ENCODE measurements at regions not wholly inside any gene's neighbourhood (a gene's known extent, or its start where the extent isn't known, plus 50 kb on each side); places are given as distances from the start of the nearest gene placed in this dataset.

GRCh38 chr2:59654710-59655109 lies 898.7 kb downstream of the BCL11A start:
- no peaks in the 10 kb centered on the region for H3K9me3 Mint-ChIP-seq
- no peaks in the 10 kb centered on the region for H3K27me3 Mint-ChIP-seq (ENCODE audit: low read depth)
- no peaks in the 10 kb centered on the region for H3K36me3 Mint-ChIP-seq (ENCODE audit: low read depth)
- no peaks in the 10 kb centered on the region for H3K4me1 Mint-ChIP-seq (ENCODE audit: low read depth)
- no peak overlapping the region for H3K4me3 Mint-ChIP-seq
- H3K27ac Mint-ChIP-seq, result no peak overlapping the region

- Mint-ChIP-seq H3K4me3 (no peak overlapping the region), H3K27me3 (ENCODE audit: low read depth) (no peaks in the 10 kb centered on the region), H3K27ac (no peak overlapping the region), H3K36me3 (ENCODE audit: low read depth) (no peaks in the 10 kb centered on the region), H3K9me3 (no peaks in the 10 kb centered on the region), H3K4me1 (ENCODE audit: low read depth) (no peaks in the 10 kb centered on the region)
Observed at GRCh38 chr2:59653164-59653563, 900.3 kb downstream of the BCL11A start.

GRCh38 chr2:59630789-59631188 lies 922.7 kb downstream of the BCL11A start:
- Mint-ChIP-seq H3K36me3 (ENCODE audit: low read depth) (no peaks in the 10 kb centered on the region), H3K4me3 (no peak overlapping the region), H3K27ac (no peak overlapping the region), H3K4me1 (ENCODE audit: low read depth) (no peaks in the 10 kb centered on the region), H3K9me3 (no peaks in the 10 kb centered on the region), H3K27me3 (ENCODE audit: low read depth) (no peaks in the 10 kb centered on the region)

GRCh38 chr2:59627599-59627998 lies 925.9 kb downstream of the BCL11A start:
- no peaks in the 10 kb centered on the region for H3K27me3 Mint-ChIP-seq (ENCODE audit: low read depth)
- no peaks in the 10 kb centered on the region for H3K4me1 Mint-ChIP-seq (ENCODE audit: low read depth)
- no peaks in the 10 kb centered on the region for H3K9me3 Mint-ChIP-seq
- no peak overlapping the region for H3K4me3 Mint-ChIP-seq
- H3K36me3 Mint-ChIP-seq (ENCODE audit: low read depth), result no peaks in the 10 kb centered on the region
- H3K27ac Mint-ChIP-seq, result no peak overlapping the region

- H3K9me3 Mint-ChIP-seq, result no peaks in the 10 kb centered on the region
- H3K4me1 Mint-ChIP-seq (ENCODE audit: low read depth), result no peaks in the 10 kb centered on the region
- no peak overlapping the region for H3K27ac Mint-ChIP-seq
- no peak overlapping the region for H3K4me3 Mint-ChIP-seq
- H3K27me3 Mint-ChIP-seq (ENCODE audit: low read depth), result no peaks in the 10 kb centered on the region
- H3K36me3 Mint-ChIP-seq (ENCODE audit: low read depth), result no peaks in the 10 kb centered on the region
Observed at GRCh38 chr2:59622599-59623308, 930.7 kb downstream of the BCL11A start.

GRCh38 chr2:59604123-59604522 lies 949.3 kb downstream of the BCL11A start:
- no peaks in the 10 kb centered on the region for H3K4me1 Mint-ChIP-seq (ENCODE audit: low read depth)
- H3K27me3 Mint-ChIP-seq (ENCODE audit: low read depth), result no peaks in the 10 kb centered on the region
- H3K36me3 Mint-ChIP-seq (ENCODE audit: low read depth), result no peaks in the 10 kb centered on the region
- H3K9me3 Mint-ChIP-seq, result no peaks in the 10 kb centered on the region
- no peak overlapping the region for H3K4me3 Mint-ChIP-seq
- H3K27ac Mint-ChIP-seq, result no peak overlapping the region

- Mint-ChIP-seq H3K9me3 (no peaks in the 10 kb centered on the region), H3K27me3 (ENCODE audit: low read depth) (no peaks in the 10 kb centered on the region), H3K36me3 (ENCODE audit: low read depth) (no peaks in the 10 kb centered on the region), H3K4me3 (no peak overlapping the region), H3K4me1 (ENCODE audit: low read depth) (no peaks in the 10 kb centered on the region), H3K27ac (no peak overlapping the region)
Observed at GRCh38 chr2:59594671-59595222, 958.7 kb downstream of the BCL11A start.

GRCh38 chr2:59590798-59591197 lies 962.7 kb downstream of the BCL11A start:
- H3K27ac Mint-ChIP-seq, result no peak overlapping the region
- no peaks in the 10 kb centered on the region for H3K9me3 Mint-ChIP-seq
- H3K36me3 Mint-ChIP-seq (ENCODE audit: low read depth), result no peaks in the 10 kb centered on the region
- H3K4me3 Mint-ChIP-seq, result no peak overlapping the region
- no peaks in the 10 kb centered on the region for H3K27me3 Mint-ChIP-seq (ENCODE audit: low read depth)
- no peaks in the 10 kb centered on the region for H3K4me1 Mint-ChIP-seq (ENCODE audit: low read depth)

- Mint-ChIP-seq H3K9me3 (no peaks in the 10 kb centered on the region), H3K27ac (no peak overlapping the region), H3K4me3 (no peak overlapping the region), H3K36me3 (ENCODE audit: low read depth) (no peaks in the 10 kb centered on the region), H3K4me1 (ENCODE audit: low read depth) (no peaks in the 10 kb centered on the region), H3K27me3 (ENCODE audit: low read depth) (no peaks in the 10 kb centered on the region)
Observed at GRCh38 chr2:59589881-59590280, 963.6 kb downstream of the BCL11A start.

GRCh38 chr2:59588286-59588685 lies 965.2 kb downstream of the BCL11A start:
- no peaks in the 10 kb centered on the region for H3K4me1 Mint-ChIP-seq (ENCODE audit: low read depth)
- H3K9me3 Mint-ChIP-seq, result no peaks in the 10 kb centered on the region
- no peaks in the 10 kb centered on the region for H3K36me3 Mint-ChIP-seq (ENCODE audit: low read depth)
- no peak overlapping the region for H3K4me3 Mint-ChIP-seq
- no peaks in the 10 kb centered on the region for H3K27me3 Mint-ChIP-seq (ENCODE audit: low read depth)
- H3K27ac Mint-ChIP-seq, result no peak overlapping the region

- no peaks in the 10 kb centered on the region for H3K9me3 Mint-ChIP-seq
- H3K4me3 Mint-ChIP-seq, result no peak overlapping the region
- no peak overlapping the region for H3K27ac Mint-ChIP-seq
- H3K27me3 Mint-ChIP-seq (ENCODE audit: low read depth), result no peaks in the 10 kb centered on the region
- no peaks in the 10 kb centered on the region for H3K36me3 Mint-ChIP-seq (ENCODE audit: low read depth)
- H3K4me1 Mint-ChIP-seq (ENCODE audit: low read depth), result no peaks in the 10 kb centered on the region
Observed at GRCh38 chr2:59586176-59586575, 967.3 kb downstream of the BCL11A start.

- Mint-ChIP-seq H3K4me3 (no peak overlapping the region), H3K27me3 (ENCODE audit: low read depth) (no peaks in the 10 kb centered on the region), H3K9me3 (no peaks in the 10 kb centered on the region), H3K27ac (no peak overlapping the region), H3K4me1 (ENCODE audit: low read depth) (no peaks in the 10 kb centered on the region), H3K36me3 (ENCODE audit: low read depth) (no peaks in the 10 kb centered on the region)
Observed at GRCh38 chr2:59585655-59586054, 967.8 kb downstream of the BCL11A start.

- Mint-ChIP-seq H3K4me1 (ENCODE audit: low read depth) (no peaks in the 10 kb centered on the region), H3K36me3 (ENCODE audit: low read depth) (no peaks in the 10 kb centered on the region), H3K27me3 (ENCODE audit: low read depth) (no peaks in the 10 kb centered on the region), H3K4me3 (no peak overlapping the region), H3K27ac (no peak overlapping the region), H3K9me3 (no peaks in the 10 kb centered on the region)
Observed at GRCh38 chr2:59584958-59585357, 968.5 kb downstream of the BCL11A start.

GRCh38 chr2:59583173-59583765 lies 970.2 kb downstream of the BCL11A start:
- no peaks in the 10 kb centered on the region for H3K4me1 Mint-ChIP-seq (ENCODE audit: low read depth)
- H3K27me3 Mint-ChIP-seq (ENCODE audit: low read depth), result no peaks in the 10 kb centered on the region
- H3K27ac Mint-ChIP-seq, result no peak overlapping the region
- no peaks in the 10 kb centered on the region for H3K36me3 Mint-ChIP-seq (ENCODE audit: low read depth)
- H3K9me3 Mint-ChIP-seq, result no peaks in the 10 kb centered on the region
- H3K4me3 Mint-ChIP-seq, result no peak overlapping the region

GRCh38 chr2:59578349-59578748 lies 975.1 kb downstream of the BCL11A start:
- Mint-ChIP-seq H3K36me3 (ENCODE audit: low read depth) (no peaks in the 10 kb centered on the region), H3K4me3 (no peak overlapping the region), H3K9me3 (no peaks in the 10 kb centered on the region), H3K4me1 (ENCODE audit: low read depth) (no peaks in the 10 kb centered on the region), H3K27me3 (ENCODE audit: low read depth) (no peaks in the 10 kb centered on the region), H3K27ac (no peak overlapping the region)

Measured in T-helper 1 cell treated with Interleukin-12 subunit alpha and Interleukin-12 subunit beta and Interleukin-4 antibody, amounts not matched to agents 30 μg/mL and 1 μg/mL, for 36 hours (primary cell).